Nephron (organoid): ENCODE measurements at regions not wholly inside any gene's neighbourhood (a gene's known extent, or its start where the extent isn't known, plus 50 kb on each side); places are given as distances from the start of the nearest gene placed in this dataset.
A peak's percentile ranks its signal among the peaks of the same experiment; 100 is the strongest.

Experiments used
- H3K27ac Mint-ChIP-seq, 3 experiments: 2 replicates each; pipeline ENCODE4 v1.8.0; 2020; ENCODE audit warnings: mixed read lengths in 3 of 3, mild to moderate bottlenecking in 2 of 3, moderate library complexity in 1 of 3
- H3K27me3 Mint-ChIP-seq: 2 replicates; pipeline ENCODE4 v1.8.0; 2021; ENCODE audit warnings: low read depth, mild to moderate bottlenecking, moderate library complexity, mixed read lengths
- H3K36me3 Mint-ChIP-seq: 2 replicates; pipeline ENCODE4 v1.8.0; 2020; ENCODE audit warnings: low read depth, mixed read lengths
- H3K4me1 Mint-ChIP-seq: 2 replicates; pipeline ENCODE4 v1.8.0; 2020; ENCODE audit warnings: mixed read lengths
- H3K4me3 Mint-ChIP-seq, 3 experiments: 2 replicates each; pipeline ENCODE4 v1.8.0; 2020; ENCODE audit warnings: mild to moderate bottlenecking in 3 of 3, mixed read lengths in 3 of 3, moderate library complexity in 2 of 3
- H3K9me3 Mint-ChIP-seq: 2 replicates; pipeline ENCODE4 v1.8.0; 2020; ENCODE audit warnings: mixed read lengths
- CTCF ChIP-seq, 3 experiments: fragments of 200-600 bp; sonication (generic); IDR thresholded peaks; one replicate each; pipeline ENCODE4 v1.5.0; 2021; ENCODE audit warnings: antibody characterized with exemption in 3 of 3; ENCODE audit not compliant: unreplicated experiment in 3 of 3

DNA sequence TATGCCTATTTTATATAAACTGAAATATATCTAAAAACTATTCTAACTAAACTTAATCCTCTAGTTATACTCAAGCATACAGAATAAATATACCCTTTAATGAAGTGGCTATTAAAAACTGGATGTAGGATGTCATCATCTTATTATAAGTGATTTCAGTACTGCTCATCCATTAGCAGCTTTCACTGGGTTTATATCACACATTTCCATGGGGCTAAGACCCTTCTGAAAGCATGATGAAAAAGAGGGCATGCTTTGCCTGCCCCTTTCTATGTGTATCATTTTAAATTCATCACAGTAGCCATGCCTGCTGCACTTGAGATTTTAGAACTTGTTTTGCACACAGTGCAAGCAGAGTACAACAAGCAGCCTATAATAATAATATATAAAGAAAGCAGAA lies 477.5 kb downstream of the SLITRK6 start:
- H3K36me3 Mint-ChIP-seq: no peaks in the 10 kb centered on the region
- no peak overlapping the region for H3K4me3 Mint-ChIP-seq
- no peak for TF ChIP-seq CTCF (IDR thresholded peaks at IDR 0.05; ENCODE audit: unreplicated experiment in 3 of 3)
- H3K4me1 Mint-ChIP-seq: peaks cover 6% of the 10 kb centered on the region
- H3K27me3 Mint-ChIP-seq: no peaks in the 10 kb centered on the region
- H3K27ac Mint-ChIP-seq: no peak overlapping the region
- no peaks in the 10 kb centered on the region for H3K9me3 Mint-ChIP-seq

- H3K27ac Mint-ChIP-seq: no peak overlapping the region
- H3K27me3 Mint-ChIP-seq: no peaks in the 10 kb centered on the region
- H3K4me1 Mint-ChIP-seq: peaks cover 25% of the 10 kb centered on the region
- H3K9me3 Mint-ChIP-seq: no peaks in the 10 kb centered on the region
- no peak overlapping the region for H3K4me3 Mint-ChIP-seq
- no peak for TF ChIP-seq CTCF (IDR thresholded peaks at IDR 0.05; ENCODE audit: unreplicated experiment in 3 of 3)
- H3K36me3 Mint-ChIP-seq: no peaks in the 10 kb centered on the region
These were observed 481.4 kb downstream of the SLITRK6 start for GRCh38 chr13:85317781-85318180.

GRCh38 chr13:85316506-85317025 lies 482.7 kb downstream of the SLITRK6 start:
- no peaks in the 10 kb centered on the region for H3K9me3 Mint-ChIP-seq
- H3K27me3 Mint-ChIP-seq: no peaks in the 10 kb centered on the region
- no peak for TF ChIP-seq CTCF (IDR thresholded peaks at IDR 0.05; ENCODE audit: unreplicated experiment in 3 of 3)
- peaks cover 29% of the 10 kb centered on the region for H3K4me1 Mint-ChIP-seq
- peak overlapping the region in 1 of 3 experiments; percentile 38 for H3K27ac Mint-ChIP-seq
- H3K36me3 Mint-ChIP-seq: no peaks in the 10 kb centered on the region
- peak overlapping the region in 1 of 3 experiments; percentile 42 for H3K4me3 Mint-ChIP-seq

DNA sequence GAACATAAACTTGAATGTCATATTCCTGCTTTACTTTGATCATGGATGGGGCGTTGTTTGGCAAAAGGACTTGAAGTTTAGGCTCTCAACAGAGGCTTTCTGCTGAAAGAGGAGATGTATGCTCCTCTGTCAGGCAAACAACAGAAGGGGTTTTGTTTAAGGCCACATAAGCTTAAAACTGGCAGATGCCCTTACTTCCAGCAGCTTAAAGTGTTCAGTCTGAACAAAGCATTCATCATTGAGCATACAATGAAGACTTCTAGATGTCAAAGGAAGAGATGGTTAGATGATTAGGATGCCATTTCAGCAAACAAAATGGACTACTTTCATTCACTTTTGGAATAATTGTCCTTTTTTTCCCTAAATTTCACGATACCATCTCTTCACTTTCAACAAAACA lies 484.5 kb downstream of the SLITRK6 start:
- Mint-ChIP-seq H3K27me3 (no peaks in the 10 kb centered on the region), H3K4me3 (no peak overlapping the region)

DNA sequence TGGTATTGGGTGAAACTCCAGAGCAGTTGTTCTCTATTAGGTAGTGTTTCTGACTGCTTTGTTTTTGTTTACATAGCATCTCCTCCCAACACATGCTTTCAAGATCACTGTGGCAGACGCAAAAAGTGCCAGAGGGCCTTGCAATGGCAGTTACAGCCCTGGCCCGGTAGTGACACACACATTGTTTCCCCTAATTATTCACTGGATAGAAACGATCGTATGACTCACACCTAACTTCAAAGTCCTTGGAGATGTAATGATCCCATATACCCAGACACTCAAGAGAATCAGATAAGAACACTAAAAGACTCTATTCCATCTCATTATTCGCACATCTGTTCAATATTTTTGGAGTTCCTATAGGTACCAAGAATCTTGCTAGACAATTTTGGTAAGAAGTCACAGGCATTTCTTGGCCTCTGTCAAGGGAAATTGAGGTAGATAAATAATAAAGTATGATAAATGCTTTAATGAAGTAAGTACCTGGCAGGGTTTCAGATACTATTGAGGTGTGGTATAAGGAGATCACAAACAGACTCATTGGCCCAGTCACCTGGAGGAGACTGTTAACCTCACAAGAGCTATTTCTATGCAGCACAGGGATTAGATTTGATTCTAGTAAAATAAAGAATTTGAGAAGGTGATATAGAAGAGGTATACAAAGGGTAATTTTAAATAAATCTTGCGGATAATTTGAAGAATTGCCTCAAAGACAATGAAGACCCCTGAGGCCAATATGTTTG lies 485.3 kb downstream of the SLITRK6 start:
- no peaks in the 10 kb centered on the region for H3K36me3 Mint-ChIP-seq
- no peak for TF ChIP-seq CTCF (IDR thresholded peaks at IDR 0.05; ENCODE audit: unreplicated experiment in 3 of 3)

More for the DNA sequence above, 484.5 kb downstream of the SLITRK6 start:
- H3K36me3 Mint-ChIP-seq: no peaks in the 10 kb centered on the region
- H3K4me1 Mint-ChIP-seq: peaks cover 29% of the 10 kb centered on the region
- no peak overlapping the region for H3K27ac Mint-ChIP-seq
- no peaks in the 10 kb centered on the region for H3K9me3 Mint-ChIP-seq
- TF ChIP-seq CTCF (IDR thresholded peaks at IDR 0.05; ENCODE audit: unreplicated experiment in 3 of 3): no peak

GRCh38 chr13:85312071-85312470 lies 487.1 kb downstream of the SLITRK6 start:
- Mint-ChIP-seq H3K27me3 (no peaks in the 10 kb centered on the region), H3K27ac (no peak overlapping the region), H3K4me1 (peaks cover 27% of the 10 kb centered on the region), H3K4me3 (no peak overlapping the region), H3K9me3 (no peaks in the 10 kb centered on the region), H3K36me3 (no peaks in the 10 kb centered on the region)
- TF ChIP-seq CTCF (IDR thresholded peaks at IDR 0.05; ENCODE audit: unreplicated experiment in 3 of 3): no peak

More for the DNA sequence above, 485.3 kb downstream of the SLITRK6 start:
- H3K4me3 Mint-ChIP-seq: no peak overlapping the region
- no peaks in the 10 kb centered on the region for H3K27me3 Mint-ChIP-seq
- H3K27ac Mint-ChIP-seq: peak overlapping the region in 2 of 3 experiments; percentile 3 to 65
- H3K9me3 Mint-ChIP-seq: no peaks in the 10 kb centered on the region
- peaks cover 29% of the 10 kb centered on the region for H3K4me1 Mint-ChIP-seq
